SKM-1 (cell line): ENCODE measurements at regions not wholly inside any gene's neighbourhood (a gene's known extent, or its start where the extent isn't known, plus 50 kb on each side); places are given as distances from the start of the nearest gene placed in this dataset.
"Not testable (repeated sequence)": the region's sequence is repeated elsewhere in the genome, so short reads cannot be mapped to it uniquely, and the experiment has no call there.

Experiments used
- DNase-seq: peaks from one replicate; lab custom pipeline; 2025; ENCODE audit not compliant: unreplicated experiment; lab: John Stamatoyannopoulos, UW

DNA sequence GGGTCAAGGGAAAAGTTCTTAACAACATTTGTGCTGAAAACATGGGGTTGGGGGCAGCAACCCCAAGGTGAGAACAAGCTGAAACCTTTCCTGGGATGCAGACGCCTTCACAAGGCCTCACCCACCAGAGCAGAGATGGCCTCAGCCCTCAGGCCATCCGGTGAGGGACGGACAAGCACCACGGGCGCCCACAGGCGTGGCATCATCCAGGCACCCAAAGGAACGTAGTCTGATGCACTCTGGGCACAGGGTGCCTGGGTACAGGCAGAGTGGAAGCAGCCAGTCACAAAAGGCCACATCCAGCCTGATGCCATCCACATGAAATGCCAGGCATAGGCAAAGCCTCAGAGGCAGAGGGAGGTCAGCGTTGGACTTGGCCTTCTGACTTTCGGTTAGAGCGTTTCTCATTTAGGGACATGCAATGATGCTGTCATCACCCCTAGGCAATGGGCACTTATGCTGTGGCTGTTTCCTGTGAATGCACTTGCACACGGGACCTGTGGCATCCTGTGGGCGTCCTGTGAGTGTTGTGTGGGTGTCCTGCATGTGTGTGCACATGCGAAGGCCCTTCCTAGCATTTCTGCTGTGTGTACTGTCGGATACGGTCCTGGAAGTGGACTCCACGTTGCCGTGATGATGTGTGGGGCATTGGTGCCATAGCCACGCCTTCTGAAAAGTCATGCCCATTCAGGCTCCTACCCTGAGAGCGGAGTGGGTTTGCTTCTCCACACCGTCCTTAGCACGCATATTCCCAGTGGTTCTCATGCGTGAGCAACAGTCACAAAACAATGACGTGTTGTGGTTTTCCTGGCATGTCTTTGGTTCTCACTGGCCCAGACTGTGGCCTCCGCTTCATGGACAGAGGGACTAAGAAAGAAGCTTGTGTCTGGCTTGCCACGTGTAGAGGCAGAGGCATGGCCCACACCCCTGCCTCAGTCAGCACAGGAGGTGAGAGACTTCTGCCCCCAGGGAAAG is 52.7 kb upstream of the ZNF469 start:
- DNase-seq = no peak

DNA sequence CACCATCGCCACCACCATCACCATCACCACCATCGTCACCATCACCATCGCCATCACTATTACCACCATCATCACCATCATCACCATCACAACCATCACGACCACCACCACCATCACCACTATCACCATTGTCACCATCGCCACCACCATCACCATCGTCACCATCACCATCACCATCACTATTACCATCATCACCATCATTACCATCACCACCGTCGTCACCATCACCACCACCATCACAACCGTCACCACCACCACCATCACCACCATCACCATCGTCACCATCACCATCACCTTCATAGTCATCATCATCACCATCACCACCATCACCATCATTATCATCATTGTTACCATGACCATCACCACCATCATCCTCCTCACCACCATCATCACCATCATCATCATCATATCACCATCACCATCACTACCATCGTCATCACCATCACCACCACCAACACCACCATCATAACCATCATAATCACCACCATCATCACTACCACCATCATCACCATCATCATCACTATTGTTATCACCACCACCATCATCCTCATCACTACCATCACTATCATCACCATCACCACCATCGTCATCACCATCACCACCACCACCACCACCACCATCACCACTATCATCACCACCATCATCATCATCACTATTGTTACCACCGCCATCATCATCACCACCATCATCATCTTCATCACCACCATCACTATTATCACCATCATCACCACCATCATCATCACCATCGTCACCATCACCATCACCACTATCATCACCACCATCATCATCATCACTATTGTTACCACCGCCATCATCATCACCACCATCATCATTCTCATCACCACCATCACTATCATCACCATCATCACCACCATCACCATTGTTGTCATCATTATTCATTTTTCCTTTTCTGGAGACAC is 51.5 kb upstream of the ZNF469 start:
- no peak for DNase-seq

DNA sequence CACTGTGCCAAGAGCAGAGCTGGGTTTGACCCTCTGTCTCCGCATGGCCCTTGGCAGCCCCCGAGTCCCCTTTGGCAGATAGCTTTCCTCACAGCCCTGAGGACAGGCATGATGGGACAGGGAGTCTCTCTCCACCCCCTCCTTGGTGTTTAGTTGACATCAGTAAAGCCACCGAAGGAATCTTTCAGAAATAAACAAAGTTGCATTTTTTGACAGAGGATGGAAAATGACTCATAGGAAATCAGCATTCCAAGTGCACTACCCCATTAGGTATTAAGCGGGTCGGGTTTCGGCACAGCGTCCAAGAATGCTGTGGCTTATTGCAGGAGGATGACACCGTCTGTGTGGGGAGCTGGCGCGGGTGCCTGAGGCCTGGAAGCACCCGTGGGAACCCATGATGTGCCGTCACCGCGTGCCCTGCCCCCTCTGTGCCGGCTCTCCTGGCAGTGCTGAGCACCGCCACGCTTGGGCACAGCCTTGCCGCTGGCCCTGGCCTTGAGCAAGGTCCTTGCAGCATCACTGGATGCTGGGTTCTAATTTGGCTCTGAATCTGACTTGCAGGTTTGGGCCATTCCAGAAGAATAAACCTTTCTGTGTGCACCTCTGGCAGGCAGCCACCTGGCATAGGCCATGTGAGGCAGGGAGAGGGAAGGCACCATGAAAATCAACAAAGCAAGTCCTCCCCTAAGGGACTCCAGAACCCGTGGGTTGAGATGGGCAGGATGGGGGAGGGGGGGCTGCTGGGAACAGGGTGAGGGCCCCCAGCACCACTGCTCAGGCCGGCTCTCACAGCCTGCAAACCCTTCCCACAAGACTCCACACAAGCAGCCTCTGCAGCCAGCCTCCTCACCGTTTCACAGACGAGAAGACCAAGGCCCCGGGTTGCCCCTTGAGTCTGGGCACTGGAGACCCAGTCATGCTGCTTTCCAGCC is 50.5 kb upstream of the ZNF469 start:
- no peak for DNase-seq

DNA sequence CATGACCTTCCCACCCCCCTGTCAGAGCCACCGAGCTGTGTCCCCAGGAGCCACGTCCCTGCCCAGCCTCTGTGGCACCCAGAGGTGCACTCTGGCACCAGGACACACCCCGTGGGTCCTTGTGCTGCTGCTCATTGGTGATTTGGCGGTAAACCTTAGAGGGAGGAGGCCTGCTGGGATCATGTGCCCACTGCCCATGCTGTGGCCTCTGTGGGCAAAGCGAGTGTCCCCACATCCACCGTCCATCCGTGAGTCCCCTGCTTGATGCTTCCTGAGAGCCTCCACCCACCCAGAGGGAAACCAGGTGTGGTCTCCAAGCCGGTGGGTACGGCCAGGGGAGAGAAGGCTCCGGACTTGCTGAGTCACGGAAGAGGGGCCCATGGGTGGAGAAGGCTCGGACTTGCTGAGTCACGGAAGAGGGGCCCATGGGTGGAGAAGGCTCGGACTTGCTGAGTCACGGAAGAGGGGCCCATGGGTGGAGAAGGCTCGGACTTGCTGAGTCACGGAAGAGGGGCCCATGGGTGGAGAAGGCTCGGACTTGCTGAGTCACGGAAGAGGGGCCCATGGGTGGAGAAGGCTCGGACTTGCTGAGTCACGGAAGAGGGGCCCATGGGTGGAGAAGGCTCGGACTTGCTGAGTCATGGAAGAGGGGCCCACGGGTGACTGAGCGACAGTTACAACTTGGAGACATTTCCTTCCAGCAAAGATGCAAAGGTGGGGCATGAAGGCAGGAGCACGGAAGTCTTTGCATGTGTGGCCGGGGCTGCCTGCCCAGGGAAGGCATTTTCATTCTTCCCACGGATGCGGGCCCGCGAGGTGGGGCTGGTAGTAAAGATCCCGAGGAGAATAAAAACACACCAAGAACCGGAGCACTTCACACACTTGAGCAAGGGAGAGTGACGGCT is 49.6 kb upstream of the ZNF469 start:
- not testable (repeated sequence) for DNase-seq
